Hematopoietic multipotent progenitor cell treated with erythropoietin and hydrocortisone succinate and interleukin-3 and kit ligand, for 6 days (in vitro differentiated cells): ENCODE measurements at regions not wholly inside any gene's neighbourhood (a gene's known extent, or its start where the extent isn't known, plus 50 kb on each side); places are given as distances from the start of the nearest gene placed in this dataset.
A peak's percentile ranks its signal among the peaks of the same experiment; 100 is the strongest.
"Not testable (repeated sequence)": the region's sequence is repeated elsewhere in the genome, so short reads cannot be mapped to it uniquely, and the experiment has no call there.

ENCODE experiments used
- DNase-seq: peaks from one replicate; pipeline ENCODE4 v3.0.0-alpha.2; 2015

DNA sequence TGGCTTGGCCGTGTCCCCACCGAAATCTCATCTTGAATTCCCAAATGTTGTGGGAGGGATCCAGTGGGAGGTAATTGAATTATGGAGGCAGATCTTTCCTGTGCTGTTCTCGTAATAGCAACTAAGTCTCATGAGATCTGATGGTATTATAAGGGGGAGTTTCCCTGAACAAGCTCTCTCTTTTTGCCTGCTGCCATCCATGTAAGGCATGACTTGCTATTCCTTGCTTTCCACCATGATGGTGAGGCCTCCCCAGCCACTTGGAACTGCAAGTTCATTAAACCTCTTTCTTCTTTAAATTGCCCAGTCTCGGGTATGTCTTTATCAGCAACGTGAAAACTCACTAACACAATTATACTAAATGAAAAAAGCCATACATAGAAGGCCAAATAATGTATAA, 101.3 kb upstream of the LYPLAL1 start:
- no peak for DNase-seq

DNA sequence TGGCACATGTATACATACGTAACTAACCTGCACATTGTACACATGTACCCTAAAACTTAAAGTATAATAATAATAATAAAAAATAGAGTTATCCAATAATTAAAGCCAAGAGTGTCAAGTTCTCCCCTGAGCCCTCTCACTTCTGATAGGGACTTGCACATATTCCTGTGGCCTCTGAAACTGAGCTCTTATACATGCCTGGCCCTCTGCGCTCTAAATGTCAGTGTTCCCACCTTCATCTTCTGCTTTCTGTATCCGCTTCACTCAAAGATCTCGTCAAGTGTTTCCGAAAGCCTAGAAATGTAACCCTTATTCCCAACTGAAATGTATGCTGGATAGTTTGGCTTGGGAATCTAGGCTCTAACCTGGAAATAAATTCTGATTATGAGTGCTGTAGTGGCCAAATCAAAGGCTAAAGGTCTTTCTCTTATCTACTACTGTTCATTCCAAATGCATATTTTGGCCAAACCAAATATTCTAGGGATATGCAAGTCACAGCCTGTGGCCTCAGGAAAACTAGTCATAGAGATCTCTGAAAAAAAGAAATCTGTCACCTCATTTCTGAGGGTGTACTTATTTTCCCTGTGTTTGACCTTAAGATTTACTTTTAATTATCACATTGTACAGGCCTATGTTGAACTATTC, 99.5 kb upstream of the LYPLAL1 start:
- DNase-seq: no peak

DNA sequence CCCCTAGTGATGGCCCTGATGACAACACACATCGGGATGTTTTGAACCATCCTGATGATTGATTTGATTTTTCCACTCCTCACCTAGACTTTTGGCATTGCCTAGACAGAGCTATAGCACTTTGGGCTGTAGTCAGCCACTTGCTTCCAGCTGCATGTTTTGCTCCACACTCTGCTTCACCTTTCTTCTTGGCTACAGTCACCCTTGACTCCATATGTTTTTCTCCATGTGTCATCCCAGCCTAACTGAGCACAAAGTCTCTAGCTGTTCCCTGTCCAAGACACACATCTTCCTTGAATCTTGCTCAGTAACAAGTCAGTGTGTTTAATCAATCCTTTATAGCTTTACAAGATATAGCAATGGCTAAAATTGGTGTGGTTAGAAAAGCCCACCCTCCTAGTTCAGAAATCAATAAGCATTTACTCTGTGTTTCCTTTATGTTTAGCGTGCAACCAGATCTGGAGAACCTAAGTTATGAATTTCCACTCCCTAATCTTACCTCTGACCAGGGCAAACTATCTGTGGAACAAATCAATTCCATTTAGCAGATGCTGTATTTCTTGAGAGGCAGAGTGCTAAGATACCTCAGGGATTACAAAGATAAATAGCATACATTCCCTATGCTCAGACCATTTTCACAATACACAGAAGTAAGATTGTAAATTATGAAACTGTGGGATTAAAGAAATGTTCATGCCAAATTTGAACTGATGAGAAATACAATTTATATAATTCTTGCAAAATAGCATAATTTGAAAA, 98.4 kb upstream of the LYPLAL1 start:
- DNase-seq: no peak

DNA sequence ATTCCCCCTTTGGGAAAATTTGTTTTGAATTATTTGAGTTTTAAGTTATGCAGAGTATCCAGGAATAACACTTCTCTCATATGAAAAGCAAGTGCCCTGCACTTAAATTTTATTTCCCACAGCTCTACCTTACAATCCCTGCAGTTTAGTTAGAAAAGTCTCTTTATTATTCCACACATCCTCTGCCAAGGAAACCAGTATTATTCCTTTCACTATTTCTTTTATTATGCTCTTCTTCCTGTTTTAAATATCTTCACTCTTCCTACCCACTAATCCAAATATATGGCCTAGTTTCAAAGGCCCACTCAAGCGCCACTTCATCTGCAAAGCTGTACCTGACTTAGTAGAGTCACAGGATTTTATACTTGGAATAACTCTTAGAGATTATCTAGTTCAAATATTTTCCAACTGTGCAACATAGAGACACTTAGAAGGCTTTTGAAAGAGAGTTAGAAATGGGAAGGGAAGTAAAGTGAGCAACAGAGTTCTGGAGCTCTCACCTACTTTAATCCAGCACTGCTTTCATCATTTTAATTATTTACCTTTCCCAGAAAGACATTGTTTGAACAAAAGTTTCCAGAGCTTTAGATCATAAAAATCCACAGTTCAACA, 97.2 kb upstream of the LYPLAL1 start:
- DNase-seq: no peak

DNA sequence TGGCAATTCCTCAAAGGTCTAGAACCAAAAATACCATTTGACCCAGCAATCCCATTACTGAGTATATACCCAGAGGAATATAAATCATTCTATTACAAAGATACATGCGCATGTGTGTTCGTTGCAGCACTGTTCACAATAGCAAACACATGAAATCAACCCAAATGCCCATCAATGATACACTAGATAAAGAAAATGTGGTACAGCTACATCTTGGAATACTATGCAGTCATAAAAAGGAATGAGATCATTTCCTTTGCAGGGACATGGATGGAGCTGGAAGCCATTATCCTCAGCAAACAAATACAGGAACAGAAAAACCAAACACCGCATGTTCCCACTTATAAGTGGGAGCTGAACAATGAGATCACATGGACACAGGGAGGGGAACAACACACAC, 95.9 kb upstream of the LYPLAL1 start:
- not testable (repeated sequence) for DNase-seq

DNA sequence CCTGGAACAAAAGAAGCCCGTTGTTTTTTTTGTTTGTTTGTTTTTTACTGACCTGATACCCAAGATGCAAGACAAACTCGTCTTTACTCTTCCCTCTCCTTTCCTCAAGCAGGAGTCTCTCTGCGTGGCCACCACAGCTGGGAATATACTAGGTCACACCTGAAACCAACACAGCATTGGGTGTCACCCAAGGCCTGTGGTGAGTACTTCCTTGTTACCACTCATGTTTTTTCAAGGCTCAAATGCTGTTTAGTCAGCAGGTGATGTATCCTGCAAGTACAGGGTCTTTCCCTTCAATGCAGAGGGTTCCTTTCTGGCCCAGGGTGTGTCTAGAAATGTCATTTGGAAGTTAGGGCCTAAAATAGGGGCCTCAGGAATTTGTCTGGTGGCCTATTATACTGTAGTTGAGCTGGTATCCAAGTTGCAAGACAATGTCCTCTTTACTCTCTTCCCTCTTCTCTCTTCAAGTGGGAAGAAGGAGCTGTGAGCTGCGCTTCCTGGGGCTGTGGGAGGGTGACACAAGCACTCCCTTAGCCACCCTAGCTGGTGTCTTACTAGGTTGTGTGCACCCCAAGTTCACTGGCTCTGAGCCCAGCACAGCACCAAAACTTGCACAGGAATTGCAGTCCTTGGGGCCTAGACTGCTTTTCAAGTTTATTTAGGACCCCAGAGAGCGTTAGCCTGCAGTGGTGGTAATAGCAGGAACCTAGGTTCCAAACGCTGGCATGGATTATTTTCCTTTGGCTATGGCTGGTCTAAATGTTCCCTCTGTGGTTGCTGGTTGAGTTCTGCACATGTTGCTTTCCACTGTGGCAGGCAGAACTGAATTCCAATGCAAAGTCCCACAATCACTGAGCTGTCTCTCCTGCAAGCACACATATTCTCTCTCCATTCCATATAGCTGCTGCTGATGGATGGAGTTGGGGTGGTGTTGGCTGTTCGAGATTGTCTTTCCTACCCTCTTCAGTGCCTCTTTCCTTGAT, 91.4 kb upstream of the LYPLAL1 start:
- no peak for DNase-seq

DNA sequence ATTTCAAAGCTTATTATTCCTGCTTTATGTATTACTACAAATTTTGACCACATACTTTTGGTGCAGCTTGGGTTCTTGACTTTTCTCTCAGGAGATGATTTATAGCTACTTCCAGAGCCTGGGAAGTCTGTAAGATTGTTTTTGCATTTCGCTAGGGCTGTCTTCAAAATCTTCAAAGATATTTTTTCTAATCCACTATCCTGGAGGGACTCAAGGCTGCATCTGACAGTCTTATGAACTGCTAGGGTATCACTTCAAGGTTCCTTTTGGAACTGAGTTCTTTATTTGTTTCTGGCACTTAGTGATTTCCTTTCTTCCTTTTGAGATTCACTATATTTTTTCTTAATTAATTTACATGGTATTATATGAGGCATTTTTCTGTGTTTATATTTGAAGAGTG, 90.0 kb upstream of the LYPLAL1 start:
- no peak for DNase-seq

DNA sequence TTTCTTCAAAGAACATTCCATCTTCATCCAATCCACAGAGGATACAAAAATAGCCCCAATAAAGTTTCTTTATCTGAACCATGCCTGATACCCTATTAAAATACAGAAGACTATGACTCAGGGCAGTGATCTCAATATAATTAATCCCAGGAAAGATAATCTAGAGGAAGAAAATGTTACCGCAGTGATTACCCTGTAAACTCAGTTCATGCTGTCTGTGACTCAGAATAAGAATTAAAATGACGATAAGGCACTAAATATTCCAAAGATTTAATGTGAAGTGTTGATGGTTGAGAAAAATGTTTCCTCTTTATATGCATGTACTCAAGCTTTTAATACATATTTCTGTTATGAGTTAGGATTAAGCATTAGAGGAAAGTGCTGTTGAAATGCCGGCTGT, 88.6 kb upstream of the LYPLAL1 start:
- DNase-seq: no peak

DNA sequence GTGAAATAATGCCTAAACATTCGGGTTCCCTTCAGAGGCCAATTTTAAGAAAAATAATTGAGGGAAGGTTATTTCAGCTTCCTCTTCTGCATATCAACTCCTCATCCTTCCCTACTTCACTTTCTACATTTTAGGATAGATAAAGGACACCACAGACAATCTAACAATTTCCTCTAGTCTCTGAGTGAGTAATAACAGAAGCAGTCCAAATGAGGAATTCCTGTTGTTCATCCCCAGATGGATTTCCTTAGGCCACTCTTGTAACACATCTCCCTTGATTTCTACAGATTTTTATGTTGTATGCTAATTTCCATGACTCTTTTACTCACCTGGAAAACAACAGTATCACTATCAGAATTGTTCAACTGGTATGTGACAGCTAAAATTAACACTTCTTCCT, 87.7 kb upstream of the LYPLAL1 start:
- DNase-seq: no peak

DNA sequence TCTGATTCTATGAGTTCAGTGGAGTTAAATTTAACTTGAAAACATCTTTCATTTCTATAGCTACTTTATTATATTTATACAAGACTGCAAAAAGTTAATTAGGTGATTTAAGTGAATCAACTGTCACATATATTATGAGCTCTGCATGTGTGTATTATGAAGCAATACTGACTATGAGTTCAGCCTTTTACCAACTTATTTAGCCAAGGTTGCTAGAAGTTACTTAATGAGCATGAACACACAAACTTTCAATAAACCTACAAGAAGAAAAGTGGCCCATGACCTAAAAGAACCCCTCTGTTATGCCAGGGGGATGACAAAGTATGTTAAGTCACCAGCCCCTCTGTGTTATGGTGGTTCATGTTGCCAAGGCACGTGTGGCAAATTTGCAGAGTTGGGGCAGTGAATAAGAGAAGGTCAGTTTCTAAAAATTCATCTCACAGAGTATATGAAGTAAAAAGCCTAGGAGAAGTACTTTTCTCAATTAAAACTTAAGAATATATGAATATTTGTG, 86.7 kb upstream of the LYPLAL1 start:
- DNase-seq: no peak

DNA sequence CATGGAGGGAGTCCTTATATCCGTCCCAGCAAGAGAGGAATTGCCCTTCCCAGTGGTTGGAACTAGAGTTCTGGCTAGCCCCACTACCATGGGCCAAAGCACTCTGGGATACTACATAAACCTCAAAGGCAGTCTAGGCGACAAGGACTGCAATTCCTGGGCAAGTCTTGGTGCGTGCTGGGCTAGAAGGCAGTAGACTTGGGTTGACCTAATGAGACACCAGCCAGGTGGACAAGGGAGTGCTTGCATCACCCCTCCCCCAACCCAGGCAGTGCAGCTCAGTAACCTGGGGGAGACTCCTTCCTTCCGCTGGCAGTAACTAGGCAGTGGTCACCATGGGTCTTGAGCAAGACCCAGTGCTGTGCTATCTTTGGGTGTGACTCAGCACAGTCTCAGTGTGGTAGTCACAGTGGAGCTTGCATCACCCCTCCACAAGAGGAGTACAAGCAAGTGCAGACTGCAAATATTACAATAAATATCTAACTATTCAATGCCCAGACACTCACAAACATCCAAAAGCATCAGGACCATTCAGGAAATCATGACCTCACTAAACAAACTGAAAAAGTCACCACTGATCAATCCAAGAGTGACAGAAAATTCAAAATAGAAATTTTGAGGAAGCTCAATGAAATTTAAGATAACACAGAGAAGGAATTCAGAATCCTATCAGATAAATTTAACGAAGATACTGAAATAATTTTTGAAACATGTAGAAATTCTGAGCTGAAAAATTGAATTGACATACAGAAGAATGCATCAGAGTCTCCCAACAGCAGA, 84.7 kb upstream of the LYPLAL1 start:
- peak; percentile 72 for DNase-seq

DNA sequence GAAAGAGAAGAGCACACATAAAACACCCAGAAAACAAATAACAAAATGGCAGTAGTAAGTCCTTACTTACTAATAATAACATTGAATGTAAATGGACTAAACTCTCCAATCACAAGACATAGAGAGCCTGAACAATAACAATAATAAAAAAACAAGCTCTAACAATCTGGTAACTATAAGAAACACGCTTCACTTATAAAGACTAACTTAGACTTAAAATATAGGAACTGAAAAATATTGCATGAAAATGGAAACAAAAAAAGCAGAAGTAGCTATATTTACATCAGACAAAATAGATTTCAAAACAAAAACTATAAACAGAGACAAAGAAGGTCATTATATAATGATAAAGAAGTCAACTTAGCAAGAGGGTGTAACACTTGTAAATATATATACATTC, 83.1 kb upstream of the LYPLAL1 start:
- peak; percentile 21 for DNase-seq

DNA sequence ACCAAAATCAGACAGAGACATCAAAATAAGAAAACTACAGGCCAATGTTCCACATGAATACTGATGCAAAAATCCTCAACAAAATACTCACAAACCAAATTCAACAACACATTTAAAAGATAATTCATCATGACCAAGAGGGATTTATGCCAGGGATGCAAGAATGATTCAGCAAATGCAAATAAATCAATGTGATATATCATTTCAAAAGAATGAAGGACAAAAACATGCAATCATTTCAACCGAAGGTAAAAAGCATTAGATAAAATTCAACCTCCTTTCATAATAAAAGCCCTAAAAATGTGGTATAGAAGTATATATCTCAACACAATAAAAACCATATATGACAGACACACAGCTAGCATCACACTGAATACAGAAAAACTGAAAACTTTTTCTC, 81.5 kb upstream of the LYPLAL1 start:
- DNase-seq: no peak

DNA sequence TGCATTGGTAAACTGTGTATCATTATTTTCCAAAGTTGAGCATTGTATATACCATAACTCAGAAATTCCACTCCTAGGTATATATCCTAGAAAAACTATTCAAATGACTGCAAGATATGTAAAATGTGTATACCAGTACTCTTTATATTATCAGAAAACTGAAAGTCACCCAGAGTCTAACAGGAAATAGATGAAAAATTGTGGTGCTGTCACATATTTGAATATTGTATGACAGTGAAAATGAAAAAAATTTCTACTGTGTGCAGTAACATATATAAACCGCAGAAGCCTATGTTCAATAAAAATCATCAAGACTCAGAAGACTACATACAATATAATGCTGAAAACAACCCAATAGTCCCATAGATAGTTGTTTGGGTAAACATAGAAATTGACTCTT, 74.4 kb upstream of the LYPLAL1 start:
- no peak for DNase-seq

DNA sequence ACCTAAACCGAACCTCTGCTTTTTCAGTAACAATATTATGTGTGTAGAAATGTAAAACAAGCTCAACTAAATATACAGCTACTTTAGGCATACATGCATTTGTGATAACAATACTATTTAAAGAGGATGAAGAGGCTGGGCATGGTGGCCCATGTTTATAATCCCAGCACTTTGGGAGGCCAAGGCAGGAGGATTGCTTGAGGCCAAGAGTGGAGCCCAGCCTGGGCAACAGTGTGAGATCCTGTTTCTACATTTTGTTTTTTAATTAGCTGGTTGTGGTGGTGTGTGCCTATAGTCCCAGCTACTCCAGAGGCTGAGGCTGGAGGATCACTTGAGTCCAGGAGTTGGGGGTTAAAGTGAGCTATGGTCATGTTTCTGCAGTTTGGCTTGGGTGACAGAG, 73.6 kb upstream of the LYPLAL1 start:
- DNase-seq: no peak

DNA sequence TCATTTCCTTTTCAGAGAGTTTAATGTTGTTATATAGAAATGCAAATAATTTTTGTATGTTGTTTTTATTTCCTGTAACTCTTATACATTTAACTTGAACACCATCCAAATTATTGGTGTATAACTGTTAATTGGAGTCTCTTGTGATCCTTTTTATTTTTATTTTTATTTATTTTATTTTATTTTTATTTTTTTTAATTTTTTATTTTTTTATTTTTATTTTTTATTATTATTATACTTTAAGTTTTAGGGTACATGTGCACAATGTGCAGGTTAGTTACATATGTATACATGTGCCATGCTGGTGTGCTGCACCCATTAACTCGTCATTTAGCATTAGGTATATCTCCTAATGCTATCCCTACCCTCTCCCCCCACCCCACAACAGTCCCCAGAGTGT, 71.2 kb upstream of the LYPLAL1 start:
- DNase-seq: not testable (repeated sequence)

DNA sequence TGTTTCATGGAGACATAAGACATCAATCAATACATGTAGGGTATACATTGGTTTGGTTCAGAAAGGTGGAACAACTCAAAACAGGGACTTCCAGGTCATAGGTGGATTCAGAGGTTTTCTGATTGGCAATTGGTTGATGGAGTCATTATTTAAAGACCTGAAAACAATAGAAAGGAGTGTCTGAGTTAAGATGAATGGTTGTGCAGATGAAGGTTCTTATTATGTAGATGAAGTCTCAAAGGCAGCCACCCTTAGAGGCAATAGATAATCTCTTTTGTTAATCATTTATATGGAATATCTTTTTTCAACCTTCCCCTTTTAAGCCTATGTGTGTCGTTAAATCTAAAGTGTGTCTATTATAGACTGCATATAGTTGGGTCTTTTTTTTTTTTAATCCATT, 67.8 kb upstream of the LYPLAL1 start:
- DNase-seq: no peak

DNA sequence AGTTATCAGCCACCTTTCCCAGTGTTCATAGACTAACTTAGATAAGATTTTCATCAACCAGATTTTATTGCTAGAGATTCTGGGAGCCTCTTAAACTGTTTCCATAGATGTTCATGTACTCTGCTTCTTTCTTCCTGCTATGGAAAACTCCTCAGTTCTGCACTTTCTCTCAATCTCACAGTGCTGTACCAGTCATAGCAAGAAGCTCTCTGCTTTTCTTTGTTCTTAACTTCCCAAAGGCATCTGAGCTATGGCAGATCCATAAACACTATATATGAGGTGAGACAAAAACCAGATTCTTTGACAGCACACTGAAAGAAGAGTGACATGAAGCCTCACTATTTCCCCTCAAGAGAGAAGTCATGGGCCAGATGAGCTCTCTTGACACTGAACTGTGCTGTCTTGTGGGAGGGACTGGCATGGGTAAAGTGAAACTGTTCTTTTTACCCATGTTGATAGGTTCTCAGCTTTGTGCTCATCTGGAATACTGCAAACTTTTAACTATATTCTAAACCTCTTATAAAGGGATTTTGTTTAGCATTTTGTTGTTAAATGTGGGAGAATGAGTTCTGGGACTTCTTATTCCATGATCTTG, 64.2 kb upstream of the LYPLAL1 start:
- DNase-seq: no peak

DNA sequence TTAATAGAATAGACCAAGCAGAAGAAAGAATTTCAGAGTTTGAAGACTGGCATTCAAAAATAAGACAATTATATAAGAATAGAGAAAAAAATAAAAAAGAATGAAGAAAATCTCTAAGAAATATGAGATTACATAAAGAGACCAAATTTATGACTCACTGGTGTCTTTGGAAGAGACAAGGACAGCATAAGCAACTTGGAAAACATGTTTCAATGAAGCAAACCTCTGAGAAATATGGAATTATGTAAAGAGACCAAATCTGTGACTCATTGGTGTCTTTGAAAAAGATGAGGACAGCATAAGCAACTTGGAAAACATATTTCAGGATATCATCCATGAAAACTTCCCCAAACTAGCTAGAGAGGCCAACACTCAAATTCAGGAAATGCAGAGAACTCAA, 60.4 kb upstream of the LYPLAL1 start:
- no peak for DNase-seq

DNA sequence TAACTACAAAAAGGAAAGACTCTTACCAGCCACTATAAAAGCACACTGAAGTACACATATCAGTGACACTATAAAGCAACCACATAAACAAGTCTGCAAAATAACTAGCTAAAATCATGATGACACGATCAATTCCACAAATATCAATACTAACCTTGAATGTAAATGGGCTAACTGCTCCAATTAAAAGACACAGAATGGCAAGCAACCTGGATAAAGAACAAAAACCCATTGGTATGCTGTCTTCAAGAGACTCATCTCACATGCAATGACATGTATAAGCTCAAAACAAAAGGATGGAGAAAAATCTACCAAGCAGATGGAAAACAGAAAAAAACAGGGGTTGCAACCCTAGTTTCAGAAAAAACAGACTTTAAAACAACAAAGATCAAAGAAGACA, 59.7 kb upstream of the LYPLAL1 start:
- DNase-seq: no peak

DNA sequence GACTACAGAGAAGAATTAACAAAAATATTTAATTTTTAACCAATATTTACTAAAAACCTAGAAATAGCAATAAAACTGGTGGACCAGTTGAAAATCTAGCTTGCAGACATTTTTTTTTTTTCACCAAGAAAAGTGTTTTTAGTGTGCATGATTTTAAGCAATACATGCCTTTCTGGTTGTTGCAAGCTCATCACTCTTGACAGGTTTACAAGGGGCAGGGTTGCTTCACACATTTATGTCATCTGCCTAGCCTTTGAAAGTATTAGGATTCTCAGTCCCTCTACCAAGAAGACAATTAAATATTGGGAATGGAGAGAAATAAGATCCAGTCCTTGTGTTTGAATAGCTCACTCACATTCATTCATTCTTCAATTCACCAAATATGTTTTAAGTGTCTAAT, 53.8 kb upstream of the LYPLAL1 start:
- DNase-seq: peak; percentile 3
